B cell (primary cell): ENCODE measurements at regions not wholly inside any gene's neighbourhood (a gene's known extent, or its start where the extent isn't known, plus 50 kb on each side); places are given as distances from the start of the nearest gene placed in this dataset.

Experiments
- ATAC-seq: fragments of 200-7000 bp; cut with Tn5 transposase; one replicate; pipeline ENCODE4 v1.10.0; 2021; ENCODE audit warnings: low read depth, mild to moderate bottlenecking, moderate number of reproducible peaks, moderate library complexity
- CTCF ChIA-PET: fragments of 350-600 bp; sonication (Branson Sonifier 250); formaldehyde crosslinking; loops from one replicate; lab custom pipeline; 2021; ENCODE audit warnings: antibody characterized with exemption, inconsistent platforms; lab: Charles Lee
- POLR2A ChIA-PET: fragments of 350-600 bp; sonication (Branson Sonifier 250); formaldehyde crosslinking; loops from one replicate; lab custom pipeline; 2021; ENCODE audit warnings: antibody characterized with exemption; lab: Charles Lee
- DNase-seq: peaks from one replicate; pipeline ENCODE4 v3.0.0; 2013
- H2AFZ ChIP-seq: 2 replicates; pipeline ENCODE4 v1.6.1; 2012; ENCODE audit warnings: mild to moderate bottlenecking, low read depth, low read length; ENCODE audit not compliant: insufficient read depth, poor library complexity, severe bottlenecking
- H3K27ac ChIP-seq, 2 donors: 1 replicate in 1 of 2; 2 replicates in 1 of 2; pipeline ENCODE4 v1.5.1; 2012 to 2013; ENCODE audit warnings: low read length in 2 of 2, mild to moderate bottlenecking in 2 of 2, moderate library complexity in 1 of 2
- H3K27me3 ChIP-seq, 4 experiments: fragments of 200-600 bp in 1 of 4; sonication (generic) in 1 of 4; replicated peaks in 1 of 4; 1 replicate in 2 of 4; 2 replicates in 2 of 4; pipeline versions ENCODE4 v1.6.1 to v1.7.0; 2013 to 2016; ENCODE audit warnings: low read length in 3 of 4, mild to moderate bottlenecking in 2 of 4, mixed read lengths in 1 of 4, moderate library complexity in 1 of 4; ENCODE audit not compliant: insufficient read depth in 4 of 4, control insufficient read depth in 3 of 4; ENCODE audit errors: control extremely low read depth in 1 of 4
- H3K36me3 ChIP-seq, 2 experiments: replicated peaks in 1 of 2; 1 replicate in 1 of 2; 2 replicates in 1 of 2; pipeline versions ENCODE4 v1.6.1 to v1.7.1; 2013; ENCODE audit warnings: low read length in 1 of 2; ENCODE audit not compliant: insufficient read depth in 2 of 2, control insufficient read depth in 1 of 2; ENCODE audit errors: control extremely low read depth in 1 of 2, extremely low read depth in 1 of 2
- H3K4me1 ChIP-seq, 2 donors: fragments of 200-600 bp in 1 of 2; sonication (generic) in 1 of 2; 1 replicate in 1 of 2; 2 replicates in 1 of 2; pipeline versions ENCODE4 v1.5.1 to v1.6.1; 2013 to 2017; ENCODE audit warnings: low read length in 2 of 2; ENCODE audit not compliant: control insufficient read depth in 2 of 2, insufficient read depth in 2 of 2
- H3K4me2 ChIP-seq: replicated peaks from 2 replicates; pipeline ENCODE3; 2012; ENCODE audit warnings: mild to moderate bottlenecking, low read depth, low read length; ENCODE audit not compliant: poor library complexity, severe bottlenecking
- H3K4me3 ChIP-seq, 5 experiments: fragments of 200-600 bp in 1 of 5; sonication (generic) in 1 of 5; 1 replicate in 3 of 5; 2 replicates in 2 of 5; pipeline versions ENCODE4 v1.5.1 to v1.7.0; 2011 to 2016; ENCODE audit warnings: low read length in 4 of 5, mild to moderate bottlenecking in 4 of 5, low read depth in 2 of 5, control low read depth in 1 of 5, moderate library complexity in 1 of 5; ENCODE audit not compliant: insufficient read depth in 1 of 5; ENCODE audit errors: control extremely low read depth in 1 of 5, extremely low read depth in 1 of 5
- H3K79me2 ChIP-seq: fragments of 200-600 bp; sonication (generic); one replicate; pipeline ENCODE4 v1.6.0; 2016; ENCODE audit warnings: low read length; ENCODE audit not compliant: control insufficient read depth, insufficient read depth
- H3K9ac ChIP-seq: fragments of 200-600 bp; sonication (generic); 2 replicates; pipeline ENCODE4 v1.6.1; 2017; ENCODE audit warnings: mild to moderate bottlenecking, low read length, moderate library complexity
- H3K9me3 ChIP-seq, 3 donors: one replicate each; pipeline versions ENCODE4 v1.6.1 to v1.7.1; 2013; ENCODE audit warnings: low read length in 2 of 3; ENCODE audit not compliant: control insufficient read depth in 2 of 3, insufficient read depth in 1 of 3; ENCODE audit errors: control extremely low read depth in 1 of 3
- H4K20me1 ChIP-seq: 2 replicates; pipeline ENCODE4 v1.6.0; 2012; ENCODE audit warnings: mild to moderate bottlenecking, low read length; ENCODE audit not compliant: insufficient read depth, control insufficient read depth, poor library complexity, severe bottlenecking
- H3K27ac Mint-ChIP-seq: one replicate; pipeline ENCODE4 v1.8.0; 2021; ENCODE audit warnings: mixed read lengths
- H3K27me3 Mint-ChIP-seq: one replicate; pipeline ENCODE4 v1.8.0; 2021; ENCODE audit warnings: mixed read lengths
- H3K4me1 Mint-ChIP-seq: one replicate; pipeline ENCODE4 v1.8.0; 2021; ENCODE audit warnings: mixed read lengths
- H3K4me3 Mint-ChIP-seq: one replicate; pipeline ENCODE4 v1.8.0; 2021; ENCODE audit warnings: mixed read lengths
- H3K9me3 Mint-ChIP-seq: one replicate; pipeline ENCODE4 v1.8.0; 2022; ENCODE audit warnings: mixed read lengths; ENCODE audit not compliant: insufficient read depth
- CTCF ChIP-seq: fragments of 200-600 bp; IDR thresholded peaks from one replicate; pipeline ENCODE4 v1.8.0; 2022; ENCODE audit warnings: antibody characterized with exemption, mild to moderate bottlenecking
- EZH2 ChIP-seq: IDR thresholded peaks from 2 replicates; pipeline ENCODE4 v1.6.1; 2012; ENCODE audit warnings: borderline replicate concordance, low read depth, mild to moderate bottlenecking, moderate library complexity, low read length; ENCODE audit not compliant: insufficient read depth, poor library complexity, severe bottlenecking
- WGBS: methylation state at CpG from one replicate; pipeline ENCODE4 v1.1.5; 2013; ENCODE audit warnings: missing lambda C conversion rate; ENCODE audit not compliant: insufficient coverage; 5-methylcytosine and 5-hydroxymethylcytosine counted together
- intact Hi-C: fragments of 100-400 bp; cut with micrococcal nuclease; formaldehyde crosslinking; loops from one replicate; pipeline ENCODE4 v1.10.0; 2022

GRCh38 chr7:89559596-89559995 lies 594.7 kb upstream of the STEAP1 start:
- H3K4me2 ChIP-seq, result no peak overlapping the region
- H2AFZ ChIP-seq, result no peak overlapping the region
- no peak overlapping the region for H3K4me3 Mint-ChIP-seq
- H3K9ac ChIP-seq, result no peak overlapping the region
- ATAC-seq, result no peak
- ChIA-PET POLR2A (no interaction called here), CTCF (no interaction called here)
- TF ChIP-seq CTCF (no peak), EZH2 (no peak)
- WGBS, result no CpG with 5 or more reads among the region's 3 CpGs
- peaks cover 0 to 3% (median 0%) of the 10 kb centered on the region in 3 donors for H3K9me3 ChIP-seq
- no peaks in the 10 kb centered on the region for H3K9me3 Mint-ChIP-seq
- H3K27ac Mint-ChIP-seq, result no peak overlapping the region
- no peaks in the 10 kb centered on the region for H3K27me3 ChIP-seq
- DNase-seq, result no peak
- H3K27me3 Mint-ChIP-seq, result no peaks in the 10 kb centered on the region
- intact Hi-C loops, result no loop called here
- H3K4me1 Mint-ChIP-seq, result no peaks in the 10 kb centered on the region
- no peaks in the 10 kb centered on the region for H4K20me1 ChIP-seq
- no peak overlapping the region for H3K4me3 ChIP-seq
- H3K79me2 ChIP-seq, result no peaks in the 10 kb centered on the region
- no peak overlapping the region for H3K27ac ChIP-seq
- H3K4me1 ChIP-seq, result no peaks in the 10 kb centered on the region
- no peaks in the 10 kb centered on the region for H3K36me3 ChIP-seq

GRCh38 chr7:89563597-89563996 lies 590.7 kb upstream of the STEAP1 start:
- no peaks in the 10 kb centered on the region for H3K9me3 ChIP-seq
- no peak overlapping the region for H2AFZ ChIP-seq
- H3K4me1 Mint-ChIP-seq, result no peaks in the 10 kb centered on the region
- H3K27me3 ChIP-seq, result no peaks in the 10 kb centered on the region
- H3K79me2 ChIP-seq, result no peaks in the 10 kb centered on the region
- ChIA-PET CTCF (no interaction called here), POLR2A (no interaction called here)
- H3K27ac ChIP-seq, result no peak overlapping the region
- no peak for ATAC-seq
- DNase-seq, result no peak
- no peak for TF ChIP-seq EZH2
- no peak for TF ChIP-seq CTCF
- no peak overlapping the region for H3K4me3 Mint-ChIP-seq
- no peaks in the 10 kb centered on the region for H3K27me3 Mint-ChIP-seq
- no peaks in the 10 kb centered on the region for H4K20me1 ChIP-seq
- no peak overlapping the region for H3K4me3 ChIP-seq
- no peak overlapping the region for H3K4me2 ChIP-seq
- H3K9ac ChIP-seq, result no peak overlapping the region
- intact Hi-C loops, result no loop called here
- H3K27ac Mint-ChIP-seq, result no peak overlapping the region
- no peaks in the 10 kb centered on the region for H3K36me3 ChIP-seq
- peaks cover 13% of the 10 kb centered on the region for H3K9me3 Mint-ChIP-seq
- no CpG with 5 or more reads among the region's 1 CpG for WGBS
- no peaks in the 10 kb centered on the region for H3K4me1 ChIP-seq
